ENCODE measurements at regions not wholly inside any gene's neighbourhood (a gene's known extent, or its start where the extent isn't known, plus 50 kb on each side); places are given as distances from the start of the nearest gene placed in this dataset.

DNA sequence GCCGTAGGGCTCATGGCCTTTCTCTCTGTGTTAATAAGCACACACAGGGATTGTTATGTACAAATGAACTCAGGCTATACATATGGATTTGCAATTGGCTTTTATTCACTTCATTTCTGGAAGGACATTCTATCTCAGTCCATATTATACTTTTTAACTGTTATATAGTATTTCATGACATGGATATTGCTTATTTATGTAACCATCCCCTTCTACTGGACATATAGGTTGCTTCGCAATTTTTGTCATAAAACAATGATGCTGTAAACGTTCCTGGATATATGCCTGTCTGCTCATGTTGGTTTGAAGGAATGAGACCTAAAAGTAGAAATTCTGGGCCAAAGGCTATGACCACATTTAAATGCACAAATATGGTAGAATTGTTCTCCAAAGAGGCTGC, 158.1 kb downstream of the BCOR start:
- no peak for TF ChIP-seq SP1 (IDR thresholded peaks at IDR 0.05)
- TF ChIP-seq, protein P1, sequence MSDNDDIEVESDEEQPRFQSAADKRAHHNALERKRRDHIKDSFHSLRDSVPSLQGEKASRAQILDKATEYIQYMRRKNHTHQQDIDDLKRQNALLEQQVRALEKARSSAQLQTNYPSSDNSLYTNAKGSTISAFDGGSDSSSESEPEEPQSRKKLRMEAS (IDR thresholded peaks at IDR 0.05): no peak
- TF ChIP-seq RXRA (IDR thresholded peaks at IDR 0.05): no peak
- TF ChIP-seq, protein P2, sequence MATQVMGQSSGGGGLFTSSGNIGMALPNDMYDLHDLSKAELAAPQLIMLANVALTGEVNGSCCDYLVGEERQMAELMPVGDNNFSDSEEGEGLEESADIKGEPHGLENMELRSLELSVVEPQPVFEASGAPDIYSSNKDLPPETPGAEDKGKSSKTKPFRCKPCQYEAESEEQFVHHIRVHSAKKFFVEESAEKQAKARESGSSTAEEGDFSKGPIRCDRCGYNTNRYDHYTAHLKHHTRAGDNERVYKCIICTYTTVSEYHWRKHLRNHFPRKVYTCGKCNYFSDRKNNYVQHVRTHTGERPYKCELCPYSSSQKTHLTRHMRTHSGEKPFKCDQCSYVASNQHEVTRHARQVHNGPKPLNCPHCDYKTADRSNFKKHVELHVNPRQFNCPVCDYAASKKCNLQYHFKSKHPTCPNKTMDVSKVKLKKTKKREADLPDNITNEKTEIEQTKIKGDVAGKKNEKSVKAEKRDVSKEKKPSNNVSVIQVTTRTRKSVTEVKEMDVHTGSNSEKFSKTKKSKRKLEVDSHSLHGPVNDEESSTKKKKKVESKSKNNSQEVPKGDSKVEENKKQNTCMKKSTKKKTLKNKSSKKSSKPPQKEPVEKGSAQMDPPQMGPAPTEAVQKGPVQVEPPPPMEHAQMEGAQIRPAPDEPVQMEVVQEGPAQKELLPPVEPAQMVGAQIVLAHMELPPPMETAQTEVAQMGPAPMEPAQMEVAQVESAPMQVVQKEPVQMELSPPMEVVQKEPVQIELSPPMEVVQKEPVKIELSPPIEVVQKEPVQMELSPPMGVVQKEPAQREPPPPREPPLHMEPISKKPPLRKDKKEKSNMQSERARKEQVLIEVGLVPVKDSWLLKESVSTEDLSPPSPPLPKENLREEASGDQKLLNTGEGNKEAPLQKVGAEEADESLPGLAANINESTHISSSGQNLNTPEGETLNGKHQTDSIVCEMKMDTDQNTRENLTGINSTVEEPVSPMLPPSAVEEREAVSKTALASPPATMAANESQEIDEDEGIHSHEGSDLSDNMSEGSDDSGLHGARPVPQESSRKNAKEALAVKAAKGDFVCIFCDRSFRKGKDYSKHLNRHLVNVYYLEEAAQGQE (IDR thresholded peaks at IDR 0.05): no peak
- TF ChIP-seq TAF1 (conservative IDR thresholded peaks at IDR 0.05): no peak
- no peak for TF ChIP-seq HNF4A (conservative IDR thresholded peaks at IDR 0.05)
- no peak for TF ChIP-seq RAD21 (IDR thresholded peaks at IDR 0.05)
- TF ChIP-seq, protein P3, sequence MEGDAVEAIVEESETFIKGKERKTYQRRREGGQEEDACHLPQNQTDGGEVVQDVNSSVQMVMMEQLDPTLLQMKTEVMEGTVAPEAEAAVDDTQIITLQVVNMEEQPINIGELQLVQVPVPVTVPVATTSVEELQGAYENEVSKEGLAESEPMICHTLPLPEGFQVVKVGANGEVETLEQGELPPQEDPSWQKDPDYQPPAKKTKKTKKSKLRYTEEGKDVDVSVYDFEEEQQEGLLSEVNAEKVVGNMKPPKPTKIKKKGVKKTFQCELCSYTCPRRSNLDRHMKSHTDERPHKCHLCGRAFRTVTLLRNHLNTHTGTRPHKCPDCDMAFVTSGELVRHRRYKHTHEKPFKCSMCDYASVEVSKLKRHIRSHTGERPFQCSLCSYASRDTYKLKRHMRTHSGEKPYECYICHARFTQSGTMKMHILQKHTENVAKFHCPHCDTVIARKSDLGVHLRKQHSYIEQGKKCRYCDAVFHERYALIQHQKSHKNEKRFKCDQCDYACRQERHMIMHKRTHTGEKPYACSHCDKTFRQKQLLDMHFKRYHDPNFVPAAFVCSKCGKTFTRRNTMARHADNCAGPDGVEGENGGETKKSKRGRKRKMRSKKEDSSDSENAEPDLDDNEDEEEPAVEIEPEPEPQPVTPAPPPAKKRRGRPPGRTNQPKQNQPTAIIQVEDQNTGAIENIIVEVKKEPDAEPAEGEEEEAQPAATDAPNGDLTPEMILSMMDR (IDR thresholded peaks at IDR 0.05; ENCODE audit: low read depth, low read length, missing input control): no peak
- TF ChIP-seq NR2F2 (IDR thresholded peaks at IDR 0.05): no peak
- TF ChIP-seq JUND (IDR thresholded peaks at IDR 0.05): no peak
- H3K9ac ChIP-seq (ENCODE audit: low read depth in 1 of 2, low read length in 2 of 2): no peak overlapping the region
- H3K27me3 ChIP-seq (ENCODE audit: control insufficient read depth in 4 of 4, insufficient read depth in 4 of 4, low read length in 3 of 4): no peaks in the 10 kb centered on the region
- DNase-seq (ENCODE audit: low spot score): no peak
- H3K36me3 ChIP-seq (ENCODE audit: control insufficient read depth in 4 of 4, insufficient read depth in 3 of 4, low read depth in 1 of 4, low read length in 3 of 4): no peaks in the 10 kb centered on the region
- H3K4me1 ChIP-seq (ENCODE audit: control insufficient read depth in 4 of 4, insufficient read depth in 4 of 4, low read length in 3 of 4): peaks cover 3 to 11% (median 5%) of the 10 kb centered on the region in 4 donors
- H3K4me3 ChIP-seq (ENCODE audit: low read depth in 1 of 3, low read length in 3 of 3): no peak overlapping the region
- peaks cover 0 to 6% (median 3%) of the 10 kb centered on the region in 4 donors for H3K9me3 ChIP-seq (ENCODE audit: control insufficient read depth in 4 of 4, low read length in 3 of 4)
- 89% methylated on average over 3 of the region's 3 CpGs for WGBS
- no peak overlapping the region for H3K27ac ChIP-seq (ENCODE audit: low read depth in 1 of 2, low read length in 2 of 2)

DNA sequence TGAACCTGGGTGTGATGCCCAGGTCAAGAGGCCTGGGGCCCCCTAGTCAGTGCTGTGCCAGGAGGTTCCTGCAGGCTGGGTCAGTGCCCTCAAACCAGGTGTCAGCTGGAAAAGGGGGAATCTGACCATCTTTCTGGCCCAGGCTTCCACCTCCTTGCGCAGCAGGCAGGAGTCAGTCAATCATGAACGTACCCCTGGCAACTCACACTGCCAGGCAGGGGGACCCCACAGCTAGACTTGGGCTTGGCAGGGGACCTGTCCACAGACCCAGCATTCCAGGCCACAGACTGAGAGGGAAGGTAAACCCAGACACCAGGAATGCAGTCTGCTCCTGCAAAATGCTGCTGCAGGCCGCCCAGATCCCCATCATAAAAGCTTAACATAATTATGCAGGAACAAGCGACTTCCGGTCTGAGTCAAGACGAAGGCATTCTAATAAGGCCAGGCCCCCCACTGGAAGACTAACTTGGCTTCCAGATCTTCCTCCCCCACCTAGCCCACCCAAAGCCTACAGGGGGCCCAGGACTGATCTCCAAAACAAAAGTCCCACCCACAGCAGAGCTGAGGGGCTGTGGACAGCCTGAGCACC, 156.3 kb downstream of the BCOR start:
- no peak overlapping the region for H3K27ac ChIP-seq (ENCODE audit: low read depth in 1 of 2, low read length in 2 of 2)
- peaks cover 0 to 6% (median 3%) of the 10 kb centered on the region in 4 donors for H3K9me3 ChIP-seq (ENCODE audit: control insufficient read depth in 4 of 4, low read length in 3 of 4)
- H3K9ac ChIP-seq (ENCODE audit: low read depth in 1 of 2, low read length in 2 of 2): no peak overlapping the region
- no peaks in the 10 kb centered on the region for H3K36me3 ChIP-seq (ENCODE audit: control insufficient read depth in 4 of 4, insufficient read depth in 3 of 4, low read depth in 1 of 4, low read length in 3 of 4)
- peaks cover 0 to 9% (median 3%) of the 10 kb centered on the region in 4 donors for H3K4me1 ChIP-seq (ENCODE audit: control insufficient read depth in 4 of 4, insufficient read depth in 4 of 4, low read length in 3 of 4)
- DNase-seq (ENCODE audit: low spot score): no peak
- WGBS: 95% methylated on average over 6 of the region's 6 CpGs
- H3K4me3 ChIP-seq (ENCODE audit: low read depth in 1 of 3, low read length in 3 of 3): no peak overlapping the region
- H3K27me3 ChIP-seq (ENCODE audit: control insufficient read depth in 4 of 4, insufficient read depth in 4 of 4, low read length in 3 of 4): no peaks in the 10 kb centered on the region
- no peak for TF ChIP-seq HNF4A (conservative IDR thresholded peaks at IDR 0.05)
- TF ChIP-seq JUND (IDR thresholded peaks at IDR 0.05): no peak
- no peak for TF ChIP-seq RXRA (IDR thresholded peaks at IDR 0.05)
- TF ChIP-seq, protein P1 (IDR thresholded peaks at IDR 0.05): no peak
- no peak for TF ChIP-seq YY1 (IDR thresholded peaks at IDR 0.05)

DNA sequence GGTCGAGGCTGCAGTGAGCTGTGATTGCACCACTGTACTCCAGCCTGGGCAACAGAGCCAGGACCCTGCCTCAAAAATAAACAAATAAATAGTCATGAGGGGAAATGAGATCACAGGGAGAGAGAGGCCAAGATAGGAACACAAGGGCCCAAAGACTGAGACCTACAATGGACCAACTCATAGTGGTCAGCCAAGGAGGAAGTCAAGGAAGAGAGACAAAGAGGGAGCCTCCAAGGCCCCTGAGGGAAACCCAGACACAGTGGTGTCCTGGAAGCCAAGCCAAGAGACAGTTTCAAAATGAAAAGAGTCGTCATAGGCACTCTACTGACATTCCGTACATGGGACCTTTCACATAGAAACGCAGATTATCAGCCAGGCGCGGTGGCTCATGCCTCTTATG, 153.3 kb downstream of the BCOR start:
- Histone ChIP-seq H3K9me3 (ENCODE audit: control insufficient read depth in 4 of 4, low read length in 3 of 4) (peaks cover 0 to 6% (median 3%) of the 10 kb centered on the region in 4 donors), H3K4me3 (ENCODE audit: low read depth in 1 of 3, low read length in 3 of 3) (no peak overlapping the region), H3K36me3 (ENCODE audit: control insufficient read depth in 4 of 4, insufficient read depth in 3 of 4, low read depth in 1 of 4, low read length in 3 of 4) (no peaks in the 10 kb centered on the region), H3K27me3 (ENCODE audit: control insufficient read depth in 4 of 4, insufficient read depth in 4 of 4, low read length in 3 of 4) (no peaks in the 10 kb centered on the region), H3K4me1 (ENCODE audit: control insufficient read depth in 4 of 4, insufficient read depth in 4 of 4, low read length in 3 of 4) (no peaks in the 10 kb centered on the region), H3K9ac (ENCODE audit: low read depth in 1 of 2, low read length in 2 of 2) (no peak overlapping the region), H3K27ac (ENCODE audit: low read depth in 1 of 2, low read length in 2 of 2) (no peak overlapping the region)
- TF ChIP-seq, protein P1 (IDR thresholded peaks at IDR 0.05): no peak
- no peak for TF ChIP-seq GABPA (IDR thresholded peaks at IDR 0.05 in 1 of 2, conservative IDR thresholded peaks at IDR 0.05 in 1 of 2)
- 97% methylated on average over 6 of the region's 6 CpGs for WGBS
- no peak for DNase-seq (ENCODE audit: low spot score)
